Neuronal stem cell (in vitro differentiated cells): ENCODE measurements at regions not wholly inside any gene's neighbourhood (a gene's known extent, or its start where the extent isn't known, plus 50 kb on each side); places are given as distances from the start of the nearest gene placed in this dataset.

Source experiments
- DNase-seq: peaks from one replicate; pipeline ENCODE4 v3.0.0-alpha.2; 2013; ENCODE audit warnings: low spot score
- H2AFZ ChIP-seq: one replicate; pipeline ENCODE4 v1.6.1; 2013; ENCODE audit warnings: mild to moderate bottlenecking, low read length, inconsistent platforms
- H2AK5ac ChIP-seq: 2 replicates; pipeline ENCODE4 v1.6.1; 2013; ENCODE audit warnings: low read depth, mild to moderate bottlenecking, inconsistent platforms, low read length, moderate library complexity, mixed read lengths
- H2BK120ac ChIP-seq: 2 replicates; pipeline ENCODE4 v1.6.1; 2013; ENCODE audit warnings: low read depth, mild to moderate bottlenecking, inconsistent platforms, low read length, moderate library complexity, mixed read lengths
- H2BK12ac ChIP-seq: one replicate; pipeline ENCODE4 v1.6.1; 2013; ENCODE audit warnings: low read length, inconsistent platforms
- H2BK15ac ChIP-seq: 2 replicates; pipeline ENCODE4 v1.6.1; 2013; ENCODE audit warnings: mild to moderate bottlenecking, low read length, inconsistent platforms, mixed read lengths
- H2BK5ac ChIP-seq: one replicate; pipeline ENCODE4 v1.6.1; 2013; ENCODE audit warnings: inconsistent platforms, mild to moderate bottlenecking, low read length, moderate library complexity
- H3K14ac ChIP-seq: one replicate; pipeline ENCODE4 v1.6.1; 2013; ENCODE audit warnings: low read length, inconsistent platforms
- H3K18ac ChIP-seq: 2 replicates; pipeline ENCODE4 v1.6.1; 2013; ENCODE audit warnings: low read length, inconsistent platforms
- H3K23ac ChIP-seq: 2 replicates; pipeline ENCODE4 v1.6.1; 2013; ENCODE audit warnings: low read depth, mild to moderate bottlenecking, mixed read lengths, low read length, inconsistent platforms; ENCODE audit not compliant: poor library complexity
- H3K27ac ChIP-seq: replicated peaks from 3 replicates; pipeline ENCODE4 v1.5.1; 2013; ENCODE audit warnings: low read length, inconsistent platforms
- H3K27me3 ChIP-seq, 3 experiments: 2 replicates each; pipeline ENCODE4 v1.6.1; 2013; ENCODE audit warnings: low read length in 3 of 3, mild to moderate bottlenecking in 2 of 3, inconsistent platforms in 1 of 3, low read depth in 1 of 3, mixed read lengths in 1 of 3, moderate library complexity in 1 of 3; ENCODE audit not compliant: control insufficient read depth in 3 of 3, insufficient read depth in 3 of 3
- H3K36me3 ChIP-seq, 2 donors: replicated peaks in 1 of 2; 2 replicates each; pipeline ENCODE4 v1.6.1; 2013; ENCODE audit warnings: low read length in 2 of 2; ENCODE audit not compliant: control insufficient read depth in 2 of 2, insufficient read depth in 2 of 2
- H3K4ac ChIP-seq: 2 replicates; pipeline ENCODE4 v1.6.1; 2013; ENCODE audit warnings: inconsistent platforms, mild to moderate bottlenecking, low read length, moderate library complexity
- H3K4me1 ChIP-seq, 2 donors: 1 replicate in 1 of 2; 2 replicates in 1 of 2; pipeline ENCODE4 v1.6.1; 2013; ENCODE audit warnings: low read length in 2 of 2, low read depth in 1 of 2; ENCODE audit not compliant: control insufficient read depth in 2 of 2, insufficient read depth in 1 of 2
- H3K4me2 ChIP-seq: one replicate; pipeline ENCODE4 v1.6.1; 2013; ENCODE audit warnings: mild to moderate bottlenecking, low read length, inconsistent platforms; ENCODE audit not compliant: insufficient read depth, poor library complexity, severe bottlenecking
- H3K4me3 ChIP-seq, 2 donors: 2 replicates each; pipeline ENCODE4 v1.5.1; 2013; ENCODE audit warnings: low read length in 2 of 2, mild to moderate bottlenecking in 2 of 2, inconsistent platforms in 1 of 2, moderate library complexity in 1 of 2
- H3K79me1 ChIP-seq: one replicate; pipeline ENCODE4 v1.6.1; 2013; ENCODE audit warnings: low read depth, mild to moderate bottlenecking, inconsistent platforms, low read length, moderate library complexity
- H3K9ac ChIP-seq: one replicate; pipeline ENCODE4 v1.6.1; 2013; ENCODE audit warnings: mild to moderate bottlenecking, low read depth, low read length, inconsistent platforms; ENCODE audit not compliant: poor library complexity
- H3K9me3 ChIP-seq, 2 donors: replicated peaks in 1 of 2; 2 replicates each; pipeline versions ENCODE3 to v1.6.1; 2013; ENCODE audit warnings: low read length in 2 of 2, mild to moderate bottlenecking in 2 of 2, inconsistent platforms in 1 of 2, low read depth in 1 of 2, mixed read lengths in 1 of 2, moderate library complexity in 1 of 2; ENCODE audit not compliant: control insufficient read depth in 2 of 2, insufficient read depth in 1 of 2
- H4K8ac ChIP-seq: one replicate; pipeline ENCODE4 v1.6.1; 2013; ENCODE audit warnings: low read depth, mild to moderate bottlenecking, inconsistent platforms, low read length, moderate library complexity
- H4K91ac ChIP-seq: one replicate; pipeline ENCODE4 v1.6.1; 2013; ENCODE audit warnings: low read length, low read depth, mild to moderate bottlenecking, inconsistent platforms; ENCODE audit not compliant: poor library complexity
- WGBS, 2 donors: extraction: QIAGEN DNeasy Blood & Tissue Kit; methylation state at CpG; one replicate each; pipeline ENCODE4 v1.1.7; 2013; ENCODE audit warnings: missing lambda C conversion rate in 2 of 2, mixed read lengths in 1 of 2; ENCODE audit not compliant: insufficient read length in 2 of 2, insufficient replicate concordance in 1 of 2; ENCODE audit errors: extremely low coverage in 2 of 2; 5-methylcytosine and 5-hydroxymethylcytosine counted together

- Histone ChIP-seq H2BK15ac (no peak overlapping the region), H3K4ac (no peak overlapping the region), H3K14ac (no peak overlapping the region), H3K9ac (peak overlapping the region; percentile 56), H2AK5ac (no peak overlapping the region), H3K36me3 (no peaks in the 10 kb centered on the region), H3K27me3 (no peaks in the 10 kb centered on the region), H3K79me1 (peaks cover 2% of the 10 kb centered on the region), H3K4me1 (peaks cover 11 to 17% of the 10 kb centered on the region in 2 donors), H3K18ac (peak overlapping the region; percentile 65), H2BK12ac (no peak overlapping the region), H4K91ac (no peak overlapping the region), H2AFZ (peak overlapping the region; percentile 68), H3K9me3 (peaks cover 2 to 3% of the 10 kb centered on the region in 2 donors), H4K8ac (no peak overlapping the region), H2BK5ac (no peak overlapping the region), H3K27ac (no peak overlapping the region), H3K23ac (no peak overlapping the region), H3K4me2 (no peak overlapping the region), H3K4me3 (no peak overlapping the region), H2BK120ac (no peak overlapping the region)
- no CpG with 5 or more reads among the region's 18 CpGs for WGBS, 2 donors
- DNase-seq = no peak
Observed at GRCh38 chr2:16125614-16126516, 185.5 kb downstream of the MYCN start.

DNA sequence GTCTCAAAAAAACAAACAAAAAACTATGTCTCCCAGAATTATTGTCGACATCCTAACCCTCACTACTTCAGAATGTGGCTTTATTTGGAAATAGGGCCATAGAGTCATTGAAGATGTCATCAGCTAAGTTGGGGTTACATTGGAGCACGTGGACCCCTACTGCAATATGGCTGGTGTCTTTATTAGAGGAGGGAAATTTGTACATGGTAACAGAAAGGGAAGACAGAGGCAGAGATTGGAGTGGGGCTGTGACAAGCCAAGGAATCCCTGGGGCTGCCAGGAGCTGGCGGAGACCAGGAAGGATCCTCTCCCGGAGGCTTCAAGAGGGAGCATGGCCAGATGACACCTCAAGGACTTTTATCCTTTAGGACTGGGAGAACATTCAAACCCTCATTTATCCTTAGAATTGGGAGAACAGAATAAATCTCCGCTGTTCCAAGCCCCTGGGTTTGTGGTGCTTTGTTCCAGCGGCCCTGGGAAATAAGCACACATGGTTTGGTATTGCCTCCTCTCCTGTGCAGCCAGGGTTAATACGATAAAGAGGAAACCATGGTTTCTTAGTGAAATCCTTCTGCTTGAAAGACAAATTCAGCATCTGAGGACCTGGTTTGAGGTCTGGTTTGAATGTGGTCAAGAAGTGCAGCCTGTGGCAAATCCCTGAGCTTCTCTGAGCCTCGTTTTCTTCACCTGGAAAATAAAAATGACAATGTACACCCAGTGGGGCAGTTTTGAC, 184.7 kb downstream of the MYCN start:
- Histone ChIP-seq H2BK5ac (no peak overlapping the region), H4K8ac (no peak overlapping the region), H2BK120ac (no peak overlapping the region), H3K4me1 (peaks cover 11 to 17% of the 10 kb centered on the region in 2 donors), H3K36me3 (no peaks in the 10 kb centered on the region), H3K9me3 (peaks cover 2 to 3% of the 10 kb centered on the region in 2 donors), H2AFZ (peak overlapping the region; percentile 68), H3K4me2 (no peak overlapping the region), H3K4ac (no peak overlapping the region), H2AK5ac (no peak overlapping the region), H3K4me3 (no peak overlapping the region), H3K9ac (no peak overlapping the region), H3K14ac (no peak overlapping the region), H3K79me1 (no peaks in the 10 kb centered on the region), H3K27ac (no peak overlapping the region), H4K91ac (no peak overlapping the region), H3K23ac (no peak overlapping the region), H3K18ac (no peak overlapping the region), H3K27me3 (no peaks in the 10 kb centered on the region), H2BK12ac (no peak overlapping the region), H2BK15ac (no peak overlapping the region)
- no peak for DNase-seq
- no CpG with 5 or more reads among the region's 8 CpGs for WGBS, 2 donors

- no peak overlapping the region for H2BK15ac ChIP-seq
- H3K9me3 ChIP-seq = peaks cover 2 to 3% of the 10 kb centered on the region in 2 donors
- H2BK12ac ChIP-seq = no peak overlapping the region
- peak overlapping the region; percentile 53 for H3K18ac ChIP-seq
- no peak overlapping the region for H2BK5ac ChIP-seq
- H3K4me1 ChIP-seq = peaks cover 11 to 17% of the 10 kb centered on the region in 2 donors
- no peak for DNase-seq
- no peak overlapping the region for H2AFZ ChIP-seq
- H3K4ac ChIP-seq = no peak overlapping the region
- no peak overlapping the region for H3K23ac ChIP-seq
- H3K14ac ChIP-seq = no peak overlapping the region
- no peak overlapping the region for H3K9ac ChIP-seq
- peak overlapping the region; percentile 9 for H2AK5ac ChIP-seq
- H3K36me3 ChIP-seq = no peaks in the 10 kb centered on the region
- no CpG with 5 or more reads among the region's 10 CpGs for WGBS, 2 donors
- no peak overlapping the region for H3K27ac ChIP-seq
- no peak overlapping the region for H3K4me3 ChIP-seq
- no peak overlapping the region for H3K4me2 ChIP-seq
- H3K79me1 ChIP-seq = no peaks in the 10 kb centered on the region
- no peaks in the 10 kb centered on the region for H3K27me3 ChIP-seq
- no peak overlapping the region for H2BK120ac ChIP-seq
- no peak overlapping the region for H4K8ac ChIP-seq
- no peak overlapping the region for H4K91ac ChIP-seq
Observed at GRCh38 chr2:16123856-16124780, 183.8 kb downstream of the MYCN start.
